ENCODE measurements at regions not wholly inside any gene's neighbourhood (a gene's known extent, or its start where the extent isn't known, plus 50 kb on each side); places are given as distances from the start of the nearest gene placed in this dataset.

DNA sequence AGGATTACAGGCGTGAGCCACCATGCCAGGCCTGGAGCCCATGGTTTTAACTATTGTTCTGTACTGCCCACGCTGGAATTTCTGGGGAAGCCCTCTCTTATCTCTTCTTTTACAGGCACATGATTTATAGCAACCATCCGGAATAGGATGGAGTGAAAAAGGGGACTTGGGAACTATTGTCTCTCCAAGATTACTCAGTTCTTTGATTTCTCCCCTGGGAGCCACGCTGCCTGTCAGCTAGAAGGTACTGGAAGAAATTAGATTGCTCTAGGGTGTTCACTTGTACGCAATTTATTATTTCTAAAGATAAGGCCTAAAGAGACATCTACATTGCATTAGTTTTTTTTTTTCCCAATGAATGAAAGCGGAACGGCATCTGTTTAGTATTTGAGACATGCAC, 65.6 kb upstream of the PTPRJ start:
- Histone ChIP-seq H4K20me1 (ENCODE audit: control insufficient read depth, insufficient read depth, insufficient read length) (no peaks in the 10 kb centered on the region), H3K27me3 (ENCODE audit: insufficient read depth, low read length) (no peaks in the 10 kb centered on the region), H2BK20ac (ENCODE audit: low read depth, low read length, poor library complexity, severe bottlenecking) (no peak overlapping the region), H3K56ac (ENCODE audit: insufficient read length, low read depth, low read length) (no peak overlapping the region), H3K9me3 (ENCODE audit: control insufficient read depth, low read depth, low read length) (no peaks in the 10 kb centered on the region), H4K91ac (ENCODE audit: insufficient read length, low read depth, low read length) (no peak overlapping the region), H4K8ac (replicated peaks; ENCODE audit: insufficient read length, low read depth, low read length) (no peak overlapping the region), H3K9ac (ENCODE audit: extremely low read depth, insufficient read length, low read length) (no peak overlapping the region), H3T11ph (ENCODE audit: low read length) (no peak overlapping the region), H3K23me2 (ENCODE audit: insufficient read length, low read depth, low read length, poor library complexity, severe bottlenecking) (no peaks in the 10 kb centered on the region), H3K4me1 (ENCODE audit: insufficient read depth, low read length) (no peaks in the 10 kb centered on the region; the same call in 1 of the 2 replicates), H3K14ac (ENCODE audit: insufficient read depth, low read length) (no peak overlapping the region), H3K79me2 (ENCODE audit: insufficient read depth, low read length) (no peaks in the 10 kb centered on the region), H2AFZ (ENCODE audit: low read length) (no peak overlapping the region), H2BK15ac (ENCODE audit: low read depth, low read length) (no peak overlapping the region), H3K18ac (ENCODE audit: insufficient read length, low read depth, low read length) (no peak overlapping the region), H3K27ac (ENCODE audit: insufficient read length, low read depth, low read length) (no peak overlapping the region), H3K79me1 (ENCODE audit: insufficient read depth, low read depth, low read length, poor library complexity, severe bottlenecking) (no peaks in the 10 kb centered on the region), H4K5ac (ENCODE audit: insufficient read length, low read depth, low read length) (no peak overlapping the region), H2BK120ac (ENCODE audit: low read depth, low read length, poor library complexity, severe bottlenecking) (no peak overlapping the region), H2AK5ac (ENCODE audit: insufficient read length, low read length) (no peak overlapping the region), H3K4me2 (ENCODE audit: insufficient read depth, insufficient read length, low read length) (no peak overlapping the region), H3K23ac (ENCODE audit: insufficient read length, low read depth, low read length) (no peak overlapping the region), H2BK12ac (ENCODE audit: insufficient read length, low read depth, low read length) (no peak overlapping the region), H2BK5ac (ENCODE audit: insufficient read length, low read length) (no peak overlapping the region), H3K4ac (ENCODE audit: low read depth, low read length) (no peak overlapping the region)
- Mint-ChIP-seq H3K4me3 (no peak overlapping the region), H3K27me3 (ENCODE audit: low read depth) (no peaks in the 10 kb centered on the region; the same call in 1 of the 2 replicates), H3K36me3 (ENCODE audit: insufficient read depth in 1 of 3, low read depth in 3 of 3) (no peaks in the 10 kb centered on the region), H3K4me1 (peaks cover 29 to 36% of the 10 kb centered on the region in 2 experiments), H3K27ac (no peak overlapping the region), H3K9me3 (no peaks in the 10 kb centered on the region)
- WGBS (ENCODE audit: extremely low coverage, insufficient read length, low lambda C conversion rate) = no CpG with 5 or more reads among the region's 7 CpGs
- TF ChIP-seq, protein P1, sequence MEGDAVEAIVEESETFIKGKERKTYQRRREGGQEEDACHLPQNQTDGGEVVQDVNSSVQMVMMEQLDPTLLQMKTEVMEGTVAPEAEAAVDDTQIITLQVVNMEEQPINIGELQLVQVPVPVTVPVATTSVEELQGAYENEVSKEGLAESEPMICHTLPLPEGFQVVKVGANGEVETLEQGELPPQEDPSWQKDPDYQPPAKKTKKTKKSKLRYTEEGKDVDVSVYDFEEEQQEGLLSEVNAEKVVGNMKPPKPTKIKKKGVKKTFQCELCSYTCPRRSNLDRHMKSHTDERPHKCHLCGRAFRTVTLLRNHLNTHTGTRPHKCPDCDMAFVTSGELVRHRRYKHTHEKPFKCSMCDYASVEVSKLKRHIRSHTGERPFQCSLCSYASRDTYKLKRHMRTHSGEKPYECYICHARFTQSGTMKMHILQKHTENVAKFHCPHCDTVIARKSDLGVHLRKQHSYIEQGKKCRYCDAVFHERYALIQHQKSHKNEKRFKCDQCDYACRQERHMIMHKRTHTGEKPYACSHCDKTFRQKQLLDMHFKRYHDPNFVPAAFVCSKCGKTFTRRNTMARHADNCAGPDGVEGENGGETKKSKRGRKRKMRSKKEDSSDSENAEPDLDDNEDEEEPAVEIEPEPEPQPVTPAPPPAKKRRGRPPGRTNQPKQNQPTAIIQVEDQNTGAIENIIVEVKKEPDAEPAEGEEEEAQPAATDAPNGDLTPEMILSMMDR (conservative IDR thresholded peaks at IDR 0.05) = no peak
- DNase-seq = no peak

Measured in H9 (cell line).